ENCODE measurements at regions not wholly inside any gene's neighbourhood (a gene's known extent, or its start where the extent isn't known, plus 50 kb on each side); places are given as distances from the start of the nearest gene placed in this dataset.
"Not testable (repeated sequence)": the region's sequence is repeated elsewhere in the genome, so short reads cannot be mapped to it uniquely, and the experiment has no call there.

GRCh38 chr13:26845063-26845462 lies 84.5 kb upstream of the GPR12 start:
- intact Hi-C loops (cut with micrococcal nuclease; ENCODE audit: unreplicated experiment); FAIRE-seq: not testable (repeated sequence)
- WGBS (ENCODE audit: insufficient coverage, insufficient replicate concordance, low lambda C conversion rate, missing lambda C conversion rate) = 54% methylated on average over 7 of the region's 7 CpGs

GRCh38 chr13:26839682-26840081 lies 79.1 kb upstream of the GPR12 start:
- TF ChIP-seq, protein P1, sequence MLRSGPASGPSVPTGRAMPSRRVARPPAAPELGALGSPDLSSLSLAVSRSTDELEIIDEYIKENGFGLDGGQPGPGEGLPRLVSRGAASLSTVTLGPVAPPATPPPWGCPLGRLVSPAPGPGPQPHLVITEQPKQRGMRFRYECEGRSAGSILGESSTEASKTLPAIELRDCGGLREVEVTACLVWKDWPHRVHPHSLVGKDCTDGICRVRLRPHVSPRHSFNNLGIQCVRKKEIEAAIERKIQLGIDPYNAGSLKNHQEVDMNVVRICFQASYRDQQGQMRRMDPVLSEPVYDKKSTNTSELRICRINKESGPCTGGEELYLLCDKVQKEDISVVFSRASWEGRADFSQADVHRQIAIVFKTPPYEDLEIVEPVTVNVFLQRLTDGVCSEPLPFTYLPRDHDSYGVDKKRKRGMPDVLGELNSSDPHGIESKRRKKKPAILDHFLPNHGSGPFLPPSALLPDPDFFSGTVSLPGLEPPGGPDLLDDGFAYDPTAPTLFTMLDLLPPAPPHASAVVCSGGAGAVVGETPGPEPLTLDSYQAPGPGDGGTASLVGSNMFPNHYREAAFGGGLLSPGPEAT (IDR thresholded peaks at IDR 0.05; ENCODE audit: low read depth) = no peak
- TF ChIP-seq BMI1 (IDR thresholded peaks at IDR 0.05; ENCODE audit: borderline replicate concordance) (no peak), USF2 (IDR thresholded peaks at IDR 0.05; ENCODE audit: borderline replicate concordance, low read depth, low read length) (no peak), SMC3 (IDR thresholded peaks at IDR 0.05; ENCODE audit: borderline replicate concordance, low read length) (no peak), ASH2L (IDR thresholded peaks at IDR 0.05; ENCODE audit: borderline replicate concordance, low read depth) (no peak), BCL11A (IDR thresholded peaks at IDR 0.05; ENCODE audit: low read depth, low read length) (no peak), ZNF207 (IDR thresholded peaks at IDR 0.05; ENCODE audit: borderline replicate concordance) (no peak), PML (IDR thresholded peaks at IDR 0.05; ENCODE audit: low read length) (no peak)
- no peak overlapping the region for H3K27ac ChIP-seq (ENCODE audit: control insufficient read depth, insufficient read depth)
- no peak overlapping the region for H3K9ac ChIP-seq (ENCODE audit: control insufficient read depth, insufficient read depth, low read length)
- H3K4me1 ChIP-seq (ENCODE audit: control insufficient read depth, insufficient read depth, low read length) = no peaks in the 10 kb centered on the region
- no peaks in the 10 kb centered on the region for H4K20me1 ChIP-seq (ENCODE audit: control insufficient read depth, insufficient read depth)
- ChIA-PET CTCF (no interaction called here), SMC1A (ENCODE audit: uncharacterized antibody, unreplicated experiment) (interaction anchor here (0.7 kb wide), 1 partner anchor 80 kb away, joined by 3 read pairs; no protein-coding TSS in a partner anchor), RAD21 (ENCODE audit: unreplicated experiment) (no interaction called here), POLR2A (no interaction called here)
- BruUV-seq (replicated peaks) = no TSS peak
- ATAC-seq (no peak), FAIRE-seq (no peak), DNase-seq (ENCODE audit: low read depth, low spot score) (no peak)
- H3K4me3 ChIP-seq = no peak overlapping the region
- H3K36me3 ChIP-seq (ENCODE audit: control insufficient read depth in 2 of 2, insufficient read depth in 2 of 2, low read length in 1 of 2) = no peaks in the 10 kb centered on the region
- H3K9me3 ChIP-seq (replicated peaks; ENCODE audit: control insufficient read depth, insufficient read depth, low read length) = no peaks in the 10 kb centered on the region
- H2AFZ ChIP-seq (ENCODE audit: control insufficient read depth, low read depth, low read length) = no peak overlapping the region
- no peak overlapping the region for H3K4me2 ChIP-seq (ENCODE audit: control insufficient read depth, insufficient read depth)
- peaks cover 0 to 1% of the 10 kb centered on the region in 2 experiments; a peak in 2 of 4 replicates for H3K27me3 ChIP-seq (replicated peaks in 1 of 2; ENCODE audit: control insufficient read depth in 2 of 2, insufficient read depth in 2 of 2, low read length in 1 of 2)
- intact Hi-C loops (cut with micrococcal nuclease; ENCODE audit: unreplicated experiment) (no loop called here), in situ Hi-C loops (cut with MboI) (loop anchor here (10.0 kb wide), 1 partner anchor 65 kb away; no protein-coding TSS in a partner anchor)
- WGBS (ENCODE audit: insufficient coverage, insufficient replicate concordance, low lambda C conversion rate, missing lambda C conversion rate) = 0% methylated on average over 4 of the region's 4 CpGs
- H3K79me2 ChIP-seq (ENCODE audit: control insufficient read depth, insufficient read depth, low read length) = no peaks in the 10 kb centered on the region

More at GRCh38 chr13:26845063-26845462, 84.5 kb upstream of the GPR12 start:
- SMC1A ChIA-PET (ENCODE audit: uncharacterized antibody, unreplicated experiment); H3K79me2 ChIP-seq (ENCODE audit: control insufficient read depth, insufficient read depth, low read length); RAD21 ChIA-PET (ENCODE audit: unreplicated experiment); H3K9me3 ChIP-seq (replicated peaks; ENCODE audit: control insufficient read depth, insufficient read depth, low read length); H3K4me3 ChIP-seq; H2AFZ ChIP-seq (ENCODE audit: control insufficient read depth, low read depth, low read length); H3K9ac ChIP-seq (ENCODE audit: control insufficient read depth, insufficient read depth, low read length); H3K27ac ChIP-seq (ENCODE audit: control insufficient read depth, insufficient read depth); ATAC-seq; H4K20me1 ChIP-seq (ENCODE audit: control insufficient read depth, insufficient read depth); DNase-seq (ENCODE audit: low read depth, low spot score); POLR2A ChIA-PET; H3K27me3 ChIP-seq (replicated peaks in 1 of 2; ENCODE audit: control insufficient read depth in 2 of 2, insufficient read depth in 2 of 2, low read length in 1 of 2); H3K4me2 ChIP-seq (ENCODE audit: control insufficient read depth, insufficient read depth); H3K4me1 ChIP-seq (ENCODE audit: control insufficient read depth, insufficient read depth, low read length); H3K36me3 ChIP-seq (ENCODE audit: control insufficient read depth in 2 of 2, insufficient read depth in 2 of 2, low read length in 1 of 2); BruUV-seq (replicated peaks): not testable (repeated sequence)
- in situ Hi-C loops (cut with MboI) = loop anchor here (10.0 kb wide), 1 partner anchor 60 kb away; no protein-coding TSS in a partner anchor
- CTCF ChIA-PET = interaction anchor here (1.3 kb wide), 1 partner anchor 28 kb away, joined by 3 read pairs; no protein-coding TSS in a partner anchor

All from GM12878 (cell line).